Choroid plexus epithelial cell (primary cell): ENCODE measurements at regions not wholly inside any gene's neighbourhood (a gene's known extent, or its start where the extent isn't known, plus 50 kb on each side); places are given as distances from the start of the nearest gene placed in this dataset.
A peak's percentile ranks its signal among the peaks of the same experiment; 100 is the strongest.
"Not testable (repeated sequence)": the region's sequence is repeated elsewhere in the genome, so short reads cannot be mapped to it uniquely, and the experiment has no call there.

Experiments
- DNase-seq: peaks from one replicate; pipeline ENCODE4 v3.0.0-alpha.2; 2010; ENCODE audit warnings: low read depth
- H3K4me3 ChIP-seq: 2 replicates; pipeline ENCODE4 v1.5.1; 2011; ENCODE audit warnings: low read depth, mild to moderate bottlenecking, control low read depth, low read length, moderate library complexity
- TF ChIP-seq, protein P1 (sequence below): conservative IDR thresholded peaks from 2 replicates; pipeline ENCODE4 v1.5.1; 2011; ENCODE audit warnings: low read depth, mild to moderate bottlenecking, control low read depth, inconsistent platforms, low read length, moderate library complexity

DNA sequence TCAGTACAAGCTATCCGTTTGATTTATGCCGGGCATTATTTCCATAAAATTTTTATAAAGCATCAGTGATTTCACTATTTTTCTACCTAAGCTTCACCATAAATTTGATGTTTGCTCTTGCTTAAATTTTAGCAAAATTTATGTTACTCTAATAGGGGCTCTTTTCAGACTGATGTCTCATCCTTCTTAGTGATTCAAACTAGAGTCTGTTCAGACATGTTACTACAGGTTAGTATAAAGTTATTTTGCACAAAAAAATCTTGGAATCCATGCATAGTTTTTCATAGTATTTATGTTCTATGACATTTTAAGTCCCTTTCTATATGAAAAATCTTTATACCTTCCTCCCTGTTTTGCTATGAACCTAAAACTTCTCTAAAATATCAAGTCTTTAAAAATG is 1151.9 kb downstream of the SLITRK5 start:
- H3K4me3 ChIP-seq = no peak overlapping the region
- DNase-seq = no peak
- TF ChIP-seq, protein P1, sequence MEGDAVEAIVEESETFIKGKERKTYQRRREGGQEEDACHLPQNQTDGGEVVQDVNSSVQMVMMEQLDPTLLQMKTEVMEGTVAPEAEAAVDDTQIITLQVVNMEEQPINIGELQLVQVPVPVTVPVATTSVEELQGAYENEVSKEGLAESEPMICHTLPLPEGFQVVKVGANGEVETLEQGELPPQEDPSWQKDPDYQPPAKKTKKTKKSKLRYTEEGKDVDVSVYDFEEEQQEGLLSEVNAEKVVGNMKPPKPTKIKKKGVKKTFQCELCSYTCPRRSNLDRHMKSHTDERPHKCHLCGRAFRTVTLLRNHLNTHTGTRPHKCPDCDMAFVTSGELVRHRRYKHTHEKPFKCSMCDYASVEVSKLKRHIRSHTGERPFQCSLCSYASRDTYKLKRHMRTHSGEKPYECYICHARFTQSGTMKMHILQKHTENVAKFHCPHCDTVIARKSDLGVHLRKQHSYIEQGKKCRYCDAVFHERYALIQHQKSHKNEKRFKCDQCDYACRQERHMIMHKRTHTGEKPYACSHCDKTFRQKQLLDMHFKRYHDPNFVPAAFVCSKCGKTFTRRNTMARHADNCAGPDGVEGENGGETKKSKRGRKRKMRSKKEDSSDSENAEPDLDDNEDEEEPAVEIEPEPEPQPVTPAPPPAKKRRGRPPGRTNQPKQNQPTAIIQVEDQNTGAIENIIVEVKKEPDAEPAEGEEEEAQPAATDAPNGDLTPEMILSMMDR = no peak

DNA sequence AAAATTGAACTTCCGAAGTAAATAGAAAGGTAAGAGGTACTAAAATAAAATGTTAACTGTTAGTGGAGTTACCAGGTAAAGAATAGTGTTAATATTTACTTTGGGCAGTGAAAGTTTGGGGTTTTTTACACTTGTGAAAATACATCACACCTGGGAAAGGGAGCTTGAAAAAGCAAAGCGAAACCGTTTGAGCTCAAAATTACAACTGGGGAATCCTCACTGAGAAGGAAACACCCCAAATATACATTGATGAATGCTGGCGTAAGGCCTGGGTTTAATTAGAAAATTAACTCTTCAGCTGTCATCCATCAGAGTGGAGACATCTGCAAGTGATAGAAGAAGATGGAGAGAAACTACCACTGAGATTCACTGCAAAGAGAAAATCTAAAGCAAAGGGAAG is 1153.0 kb downstream of the SLITRK5 start:
- no peak for DNase-seq
- no peak overlapping the region for H3K4me3 ChIP-seq
- TF ChIP-seq, protein P1 = no peak

DNA sequence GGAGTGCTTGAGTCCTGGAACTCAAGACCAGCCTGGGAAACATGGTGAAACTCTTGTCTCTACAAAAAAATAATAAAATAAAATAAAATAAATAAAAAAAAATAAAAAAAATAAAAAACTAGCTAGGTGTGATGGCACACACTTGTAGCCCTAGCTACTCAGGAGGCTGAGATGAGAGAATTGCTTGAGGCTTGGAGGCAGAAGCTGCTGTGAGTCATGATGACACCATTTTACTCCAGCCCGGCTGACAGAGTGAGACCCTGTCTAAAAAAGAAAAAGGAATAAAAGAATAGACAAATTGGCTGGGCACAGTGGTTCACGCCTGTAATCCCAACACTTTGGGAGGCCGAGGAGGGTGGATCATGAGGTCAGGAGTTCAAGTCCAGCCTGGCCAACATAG is 1168.9 kb downstream of the SLITRK5 start:
- TF ChIP-seq, protein P1 = no peak
- H3K4me3 ChIP-seq = no peak overlapping the region
- no peak for DNase-seq

DNA sequence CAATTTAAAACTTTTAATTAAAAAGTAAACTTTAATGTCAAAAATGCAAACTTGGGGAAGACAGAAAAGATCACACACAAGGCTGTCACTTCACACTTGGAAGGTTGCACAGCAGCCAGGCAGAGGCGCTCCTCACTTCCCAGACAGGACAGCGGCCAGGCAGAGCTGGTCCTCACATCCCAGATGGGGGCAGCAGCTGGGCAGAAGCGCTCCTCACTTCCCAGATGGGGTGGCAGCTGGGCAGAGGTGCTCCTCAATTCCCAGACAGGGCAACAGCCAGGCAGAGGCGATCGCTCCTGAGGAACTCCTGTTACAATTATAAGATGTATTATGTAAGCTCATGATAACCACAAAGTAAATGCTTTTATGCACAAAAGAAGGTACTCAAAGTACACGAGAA is 1181.1 kb downstream of the SLITRK5 start:
- H3K4me3 ChIP-seq, DNase-seq: not testable (repeated sequence)

DNA sequence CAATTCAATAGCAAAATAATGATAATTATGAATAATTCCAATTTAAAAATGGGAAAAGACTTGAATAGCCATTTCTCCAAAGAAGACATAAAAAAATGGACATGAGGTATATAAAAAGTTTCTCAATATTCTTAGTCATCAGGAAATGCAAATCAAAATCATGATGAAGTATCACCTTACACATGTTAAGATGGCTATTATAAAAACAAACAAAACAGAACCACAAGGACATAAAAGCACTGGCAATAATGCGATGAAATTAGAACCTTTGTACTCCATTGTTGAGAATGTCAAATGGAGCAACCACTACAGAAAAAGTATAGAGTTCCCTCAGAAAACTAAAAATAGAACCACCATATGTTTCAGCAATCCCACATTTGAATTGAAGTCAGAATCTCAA is 1186.1 kb downstream of the SLITRK5 start:
- H3K4me3 ChIP-seq = no peak overlapping the region
- TF ChIP-seq, protein P1 = no peak
- DNase-seq = peak; percentile 1

DNA sequence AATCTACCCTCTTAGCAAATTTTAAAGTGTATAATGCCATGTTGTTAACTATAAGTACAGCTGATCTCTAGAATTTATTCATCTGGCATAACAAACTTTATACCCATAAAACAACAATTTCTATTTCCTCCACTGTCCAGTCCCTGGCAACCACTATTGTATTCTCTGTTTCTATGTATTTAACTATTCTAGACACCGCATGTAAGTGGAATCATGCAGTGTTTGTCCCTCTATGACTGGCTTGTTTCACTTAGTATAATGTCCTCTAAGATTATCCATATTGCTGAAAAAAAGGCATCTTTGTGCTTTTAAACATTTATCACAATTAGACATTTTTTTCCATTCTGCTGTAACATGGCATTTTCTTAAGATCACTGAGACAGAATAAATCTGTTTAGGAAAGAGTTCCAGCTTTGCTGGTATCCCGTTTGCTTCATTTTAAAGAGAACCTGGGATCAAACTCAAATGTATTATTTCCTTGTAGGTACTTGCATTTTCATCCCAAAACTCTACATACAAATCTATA is 1191.0 kb downstream of the SLITRK5 start:
- TF ChIP-seq, protein P1 = no peak
- DNase-seq = no peak
- no peak overlapping the region for H3K4me3 ChIP-seq

DNA sequence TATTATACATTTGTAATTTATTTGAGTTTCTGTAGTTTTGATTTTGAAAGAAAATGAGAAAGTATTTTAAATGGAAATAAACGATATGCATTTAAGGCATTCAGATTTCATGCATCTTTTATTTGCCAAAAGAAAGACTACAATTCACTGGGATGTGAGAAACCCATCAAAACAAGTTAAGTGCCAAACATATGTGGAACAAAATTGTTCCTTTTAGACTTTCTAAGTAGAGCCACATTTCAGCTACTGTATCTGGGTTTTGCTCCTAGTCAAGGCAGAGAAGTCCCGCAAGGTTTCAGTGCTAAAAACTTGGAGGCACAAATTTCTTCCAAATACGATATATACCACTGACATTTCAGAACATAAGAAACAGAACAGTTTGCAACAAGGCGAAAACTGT is 1191.9 kb downstream of the SLITRK5 start:
- no peak overlapping the region for H3K4me3 ChIP-seq
- TF ChIP-seq, protein P1 = no peak
- no peak for DNase-seq

DNA sequence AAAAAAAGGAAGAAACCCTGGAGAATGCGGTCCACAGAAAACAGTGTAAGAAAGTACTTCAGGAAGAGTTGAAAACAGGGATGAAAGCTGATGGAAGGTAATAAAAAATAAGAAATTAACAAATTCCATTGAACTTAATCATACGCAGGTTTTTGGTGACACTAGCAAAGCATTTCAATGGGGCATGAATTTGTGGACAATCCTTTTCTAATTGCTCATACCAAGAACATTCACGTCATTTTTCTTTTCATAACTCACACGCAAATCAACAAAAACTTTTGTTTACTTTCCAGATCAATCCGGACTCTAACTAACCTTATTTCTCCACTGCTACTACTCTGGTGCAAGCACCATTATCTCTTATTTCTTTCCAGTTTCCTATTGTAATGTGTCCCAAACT is 1195.0 kb downstream of the SLITRK5 start:
- DNase-seq = no peak
- TF ChIP-seq, protein P1 = no peak
- no peak overlapping the region for H3K4me3 ChIP-seq
